ENCODE measurements at regions not wholly inside any gene's neighbourhood (a gene's known extent, or its start where the extent isn't known, plus 50 kb on each side); places are given as distances from the start of the nearest gene placed in this dataset.

- no peaks in the 10 kb centered on the region for H3K4me1 ChIP-seq (ENCODE audit: control insufficient read depth, low read depth, low read length)
- no peak overlapping the region for H3K4ac ChIP-seq (ENCODE audit: low read depth, low read length)
- H2BK120ac ChIP-seq (ENCODE audit: low read depth, low read length), result no peak overlapping the region
- no peaks in the 10 kb centered on the region for H3K27me3 ChIP-seq (ENCODE audit: insufficient read depth, low read length, poor library complexity)
- no peak overlapping the region for H4K8ac ChIP-seq (ENCODE audit: low read depth, low read length)
- no peak overlapping the region for H3K18ac ChIP-seq (ENCODE audit: low read length)
- no peak overlapping the region for H3K9ac ChIP-seq (ENCODE audit: low read length)
- H4K5ac ChIP-seq (ENCODE audit: low read length), result no peak overlapping the region
- WGBS (ENCODE audit: extremely low coverage, insufficient coverage, low lambda C conversion rate), result no CpG with 5 or more reads among the region's 5 CpGs
- no peak for DNase-seq
- no peak overlapping the region for H3K23ac ChIP-seq (ENCODE audit: low read length)
- no peak overlapping the region for H3K4me3 ChIP-seq (ENCODE audit: low read length)
- H3K79me1 ChIP-seq (ENCODE audit: low read length), result no peaks in the 10 kb centered on the region
- H3K36me3 ChIP-seq (ENCODE audit: control insufficient read depth, insufficient read depth, low read length), result no peaks in the 10 kb centered on the region
- no peak overlapping the region for H2BK5ac ChIP-seq (ENCODE audit: low read length)
- no peak overlapping the region for H3K56ac ChIP-seq (ENCODE audit: low read length)
- no peak overlapping the region for H2AK5ac ChIP-seq (ENCODE audit: low read length)
- no peak overlapping the region for H3K27ac ChIP-seq (ENCODE audit: low read depth, low read length)
- H3K79me2 ChIP-seq (ENCODE audit: control insufficient read depth, insufficient read depth, low read length), result no peaks in the 10 kb centered on the region
- no peak overlapping the region for H2BK15ac ChIP-seq (replicated peaks; ENCODE audit: low read depth)
- H3K4me2 ChIP-seq (ENCODE audit: low read length), result no peak overlapping the region
Measured at GRCh38 chr7:68752485-68753178, 845.6 kb upstream of the AUTS2 start.

- no peak overlapping the region for H3K4me2 ChIP-seq (ENCODE audit: low read length)
- no CpG with 5 or more reads among the region's 2 CpGs for WGBS (ENCODE audit: extremely low coverage, insufficient coverage, low lambda C conversion rate)
- no peak overlapping the region for H3K56ac ChIP-seq (ENCODE audit: low read length)
Measured at GRCh38 chr7:68754414-68754813, 843.9 kb upstream of the AUTS2 start.

GRCh38 chr7:68756986-68757495, 841.2 kb upstream of the AUTS2 start:
- Histone ChIP-seq H3K56ac (ENCODE audit: low read length) (no peak overlapping the region), H3K79me2 (ENCODE audit: control insufficient read depth, insufficient read depth, low read length) (no peaks in the 10 kb centered on the region), H3K9ac (ENCODE audit: low read length) (no peak overlapping the region), H2BK120ac (ENCODE audit: low read depth, low read length) (no peak overlapping the region), H2BK15ac (replicated peaks; ENCODE audit: low read depth) (no peak overlapping the region), H4K8ac (ENCODE audit: low read depth, low read length) (no peak overlapping the region), H3K36me3 (ENCODE audit: control insufficient read depth, insufficient read depth, low read length) (no peaks in the 10 kb centered on the region), H3K4me2 (ENCODE audit: low read length) (no peak overlapping the region), H3K23ac (ENCODE audit: low read length) (no peak overlapping the region), H3K18ac (ENCODE audit: low read length) (no peak overlapping the region), H3K4me1 (ENCODE audit: control insufficient read depth, low read depth, low read length) (no peaks in the 10 kb centered on the region), H3K4ac (ENCODE audit: low read depth, low read length) (no peak overlapping the region), H4K5ac (ENCODE audit: low read length) (no peak overlapping the region), H3K27ac (ENCODE audit: low read depth, low read length) (no peak overlapping the region), H2AK5ac (ENCODE audit: low read length) (no peak overlapping the region), H3K79me1 (ENCODE audit: low read length) (no peaks in the 10 kb centered on the region), H2BK5ac (ENCODE audit: low read length) (no peak overlapping the region), H3K27me3 (ENCODE audit: insufficient read depth, low read length, poor library complexity) (no peaks in the 10 kb centered on the region), H3K4me3 (ENCODE audit: low read length) (no peak overlapping the region)
- WGBS (ENCODE audit: extremely low coverage, insufficient coverage, low lambda C conversion rate), result no CpG with 5 or more reads among the region's 4 CpGs
- DNase-seq, result no peak

More at GRCh38 chr7:68754414-68754813, 843.9 kb upstream of the AUTS2 start:
- Histone ChIP-seq H3K9ac (ENCODE audit: low read length) (no peak overlapping the region), H3K18ac (ENCODE audit: low read length) (no peak overlapping the region), H3K4me1 (ENCODE audit: control insufficient read depth, low read depth, low read length) (no peaks in the 10 kb centered on the region), H3K36me3 (ENCODE audit: control insufficient read depth, insufficient read depth, low read length) (no peaks in the 10 kb centered on the region), H2BK15ac (replicated peaks; ENCODE audit: low read depth) (no peak overlapping the region), H3K79me2 (ENCODE audit: control insufficient read depth, insufficient read depth, low read length) (no peaks in the 10 kb centered on the region), H2BK5ac (ENCODE audit: low read length) (no peak overlapping the region), H4K8ac (ENCODE audit: low read depth, low read length) (no peak overlapping the region), H3K23ac (ENCODE audit: low read length) (no peak overlapping the region), H3K4ac (ENCODE audit: low read depth, low read length) (no peak overlapping the region), H3K27ac (ENCODE audit: low read depth, low read length) (no peak overlapping the region), H3K4me3 (ENCODE audit: low read length) (no peak overlapping the region), H2AK5ac (ENCODE audit: low read length) (no peak overlapping the region), H3K79me1 (ENCODE audit: low read length) (no peaks in the 10 kb centered on the region), H2BK120ac (ENCODE audit: low read depth, low read length) (no peak overlapping the region), H3K27me3 (ENCODE audit: insufficient read depth, low read length, poor library complexity) (no peaks in the 10 kb centered on the region), H4K5ac (ENCODE audit: low read length) (no peak overlapping the region)
- DNase-seq, result no peak

GRCh38 chr7:68760556-68760955, 837.7 kb upstream of the AUTS2 start:
- DNase-seq, result no peak
- Histone ChIP-seq H4K8ac (ENCODE audit: low read depth, low read length) (no peak overlapping the region), H3K4me3 (ENCODE audit: low read length) (no peak overlapping the region), H2AK5ac (ENCODE audit: low read length) (no peak overlapping the region), H3K4me1 (ENCODE audit: control insufficient read depth, low read depth, low read length) (no peaks in the 10 kb centered on the region), H3K27ac (ENCODE audit: low read depth, low read length) (no peak overlapping the region), H3K23ac (ENCODE audit: low read length) (no peak overlapping the region), H3K4me2 (ENCODE audit: low read length) (no peak overlapping the region), H3K18ac (ENCODE audit: low read length) (no peak overlapping the region), H3K79me1 (ENCODE audit: low read length) (no peaks in the 10 kb centered on the region), H2BK15ac (replicated peaks; ENCODE audit: low read depth) (no peak overlapping the region), H2BK5ac (ENCODE audit: low read length) (no peak overlapping the region), H3K4ac (ENCODE audit: low read depth, low read length) (no peak overlapping the region), H3K36me3 (ENCODE audit: control insufficient read depth, insufficient read depth, low read length) (no peaks in the 10 kb centered on the region), H2BK120ac (ENCODE audit: low read depth, low read length) (no peak overlapping the region), H4K5ac (ENCODE audit: low read length) (no peak overlapping the region), H3K9ac (ENCODE audit: low read length) (no peak overlapping the region), H3K79me2 (ENCODE audit: control insufficient read depth, insufficient read depth, low read length) (no peaks in the 10 kb centered on the region), H3K27me3 (ENCODE audit: insufficient read depth, low read length, poor library complexity) (no peaks in the 10 kb centered on the region), H3K56ac (ENCODE audit: low read length) (no peak overlapping the region)
- no CpG with 5 or more reads among the region's 3 CpGs for WGBS (ENCODE audit: extremely low coverage, insufficient coverage, low lambda C conversion rate)

- Histone ChIP-seq H2BK120ac (ENCODE audit: low read depth, low read length) (no peak overlapping the region), H4K5ac (ENCODE audit: low read length) (no peak overlapping the region), H3K4ac (ENCODE audit: low read depth, low read length) (no peak overlapping the region), H3K18ac (ENCODE audit: low read length) (no peak overlapping the region), H2BK15ac (replicated peaks; ENCODE audit: low read depth) (no peak overlapping the region), H3K36me3 (ENCODE audit: control insufficient read depth, insufficient read depth, low read length) (no peaks in the 10 kb centered on the region), H2AK5ac (ENCODE audit: low read length) (no peak overlapping the region), H3K79me2 (ENCODE audit: control insufficient read depth, insufficient read depth, low read length) (no peaks in the 10 kb centered on the region), H4K8ac (ENCODE audit: low read depth, low read length) (no peak overlapping the region), H3K27me3 (ENCODE audit: insufficient read depth, low read length, poor library complexity) (no peaks in the 10 kb centered on the region), H3K4me2 (ENCODE audit: low read length) (no peak overlapping the region), H3K27ac (ENCODE audit: low read depth, low read length) (no peak overlapping the region), H3K9ac (ENCODE audit: low read length) (no peak overlapping the region), H3K56ac (ENCODE audit: low read length) (no peak overlapping the region), H3K4me3 (ENCODE audit: low read length) (no peak overlapping the region), H2BK5ac (ENCODE audit: low read length) (no peak overlapping the region), H3K79me1 (ENCODE audit: low read length) (no peaks in the 10 kb centered on the region), H3K4me1 (ENCODE audit: control insufficient read depth, low read depth, low read length) (no peaks in the 10 kb centered on the region), H3K23ac (ENCODE audit: low read length) (no peak overlapping the region)
- DNase-seq, result no peak
- WGBS (ENCODE audit: extremely low coverage, insufficient coverage, low lambda C conversion rate), result 100% methylated on average over 1 of the region's 4 CpGs
Measured at GRCh38 chr7:68767462-68767861, 830.8 kb upstream of the AUTS2 start.

- H3K18ac ChIP-seq (ENCODE audit: low read length), result no peak overlapping the region
- no peak overlapping the region for H3K56ac ChIP-seq (ENCODE audit: low read length)
- H3K79me2 ChIP-seq (ENCODE audit: control insufficient read depth, insufficient read depth, low read length), result no peaks in the 10 kb centered on the region
- no peak overlapping the region for H3K4me3 ChIP-seq (ENCODE audit: low read length)
- no CpG with 5 or more reads among the region's 6 CpGs for WGBS (ENCODE audit: extremely low coverage, insufficient coverage, low lambda C conversion rate)
- H4K5ac ChIP-seq (ENCODE audit: low read length), result no peak overlapping the region
- H3K79me1 ChIP-seq (ENCODE audit: low read length), result no peaks in the 10 kb centered on the region
- no peak overlapping the region for H3K4me2 ChIP-seq (ENCODE audit: low read length)
- H3K4ac ChIP-seq (ENCODE audit: low read depth, low read length), result no peak overlapping the region
- H2AK5ac ChIP-seq (ENCODE audit: low read length), result no peak overlapping the region
- H2BK15ac ChIP-seq (replicated peaks; ENCODE audit: low read depth), result no peak overlapping the region
- H2BK5ac ChIP-seq (ENCODE audit: low read length), result no peak overlapping the region
- no peaks in the 10 kb centered on the region for H3K27me3 ChIP-seq (ENCODE audit: insufficient read depth, low read length, poor library complexity)
- no peak overlapping the region for H3K27ac ChIP-seq (ENCODE audit: low read depth, low read length)
- no peak overlapping the region for H3K23ac ChIP-seq (ENCODE audit: low read length)
- H3K9ac ChIP-seq (ENCODE audit: low read length), result no peak overlapping the region
- H4K8ac ChIP-seq (ENCODE audit: low read depth, low read length), result no peak overlapping the region
- no peaks in the 10 kb centered on the region for H3K36me3 ChIP-seq (ENCODE audit: control insufficient read depth, insufficient read depth, low read length)
- H2BK120ac ChIP-seq (ENCODE audit: low read depth, low read length), result no peak overlapping the region
- H3K4me1 ChIP-seq (ENCODE audit: control insufficient read depth, low read depth, low read length), result no peaks in the 10 kb centered on the region
- no peak for DNase-seq
Measured at GRCh38 chr7:68770649-68771048, 827.6 kb upstream of the AUTS2 start.
